GM10248 (cell line): ENCODE measurements at regions not wholly inside any gene's neighbourhood (a gene's known extent, or its start where the extent isn't known, plus 50 kb on each side); places are given as distances from the start of the nearest gene placed in this dataset.

ENCODE experiments used
- CTCF ChIA-PET: fragments of 300-600 bp; sonication (Branson Sonifier 250); formaldehyde crosslinking; extraction: SDS; loops from one replicate; lab custom pipeline; 2021; ENCODE audit warnings: antibody characterized with exemption; lab: Yijun Ruan, JAX
- POLR2A ChIA-PET: fragments of 350-650 bp; sonication (Branson Sonifier 250); formaldehyde crosslinking; extraction: SDS; loops from one replicate; lab custom pipeline; 2020; ENCODE audit warnings: antibody characterized with exemption; lab: Yijun Ruan, JAX
- DNase-seq: peaks from one replicate; pipeline ENCODE4 v3.0.0; 2012; ENCODE audit errors: extremely low spot score
- TF ChIP-seq, protein P1 (sequence below): IDR thresholded peaks from 2 replicates; pipeline ENCODE4 v1.5.1; 2012; ENCODE audit warnings: mild to moderate bottlenecking, low read depth; ENCODE audit errors: extremely low read depth, missing control alignments, control extremely low read depth

GRCh38 chr6:105847433-105847832, 238.7 kb upstream of the PRDM1 start:
- DNase-seq, result no peak
- ChIA-PET POLR2A (no interaction called here), CTCF (interaction anchor here (0.8 to 1.9 kb wide), 3 partner anchors 10 to 377 kb away, joined by 3 to 5 read pairs (median 3); no protein-coding TSS in a partner anchor)
- TF ChIP-seq, protein P1, sequence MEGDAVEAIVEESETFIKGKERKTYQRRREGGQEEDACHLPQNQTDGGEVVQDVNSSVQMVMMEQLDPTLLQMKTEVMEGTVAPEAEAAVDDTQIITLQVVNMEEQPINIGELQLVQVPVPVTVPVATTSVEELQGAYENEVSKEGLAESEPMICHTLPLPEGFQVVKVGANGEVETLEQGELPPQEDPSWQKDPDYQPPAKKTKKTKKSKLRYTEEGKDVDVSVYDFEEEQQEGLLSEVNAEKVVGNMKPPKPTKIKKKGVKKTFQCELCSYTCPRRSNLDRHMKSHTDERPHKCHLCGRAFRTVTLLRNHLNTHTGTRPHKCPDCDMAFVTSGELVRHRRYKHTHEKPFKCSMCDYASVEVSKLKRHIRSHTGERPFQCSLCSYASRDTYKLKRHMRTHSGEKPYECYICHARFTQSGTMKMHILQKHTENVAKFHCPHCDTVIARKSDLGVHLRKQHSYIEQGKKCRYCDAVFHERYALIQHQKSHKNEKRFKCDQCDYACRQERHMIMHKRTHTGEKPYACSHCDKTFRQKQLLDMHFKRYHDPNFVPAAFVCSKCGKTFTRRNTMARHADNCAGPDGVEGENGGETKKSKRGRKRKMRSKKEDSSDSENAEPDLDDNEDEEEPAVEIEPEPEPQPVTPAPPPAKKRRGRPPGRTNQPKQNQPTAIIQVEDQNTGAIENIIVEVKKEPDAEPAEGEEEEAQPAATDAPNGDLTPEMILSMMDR, result no peak

DNA sequence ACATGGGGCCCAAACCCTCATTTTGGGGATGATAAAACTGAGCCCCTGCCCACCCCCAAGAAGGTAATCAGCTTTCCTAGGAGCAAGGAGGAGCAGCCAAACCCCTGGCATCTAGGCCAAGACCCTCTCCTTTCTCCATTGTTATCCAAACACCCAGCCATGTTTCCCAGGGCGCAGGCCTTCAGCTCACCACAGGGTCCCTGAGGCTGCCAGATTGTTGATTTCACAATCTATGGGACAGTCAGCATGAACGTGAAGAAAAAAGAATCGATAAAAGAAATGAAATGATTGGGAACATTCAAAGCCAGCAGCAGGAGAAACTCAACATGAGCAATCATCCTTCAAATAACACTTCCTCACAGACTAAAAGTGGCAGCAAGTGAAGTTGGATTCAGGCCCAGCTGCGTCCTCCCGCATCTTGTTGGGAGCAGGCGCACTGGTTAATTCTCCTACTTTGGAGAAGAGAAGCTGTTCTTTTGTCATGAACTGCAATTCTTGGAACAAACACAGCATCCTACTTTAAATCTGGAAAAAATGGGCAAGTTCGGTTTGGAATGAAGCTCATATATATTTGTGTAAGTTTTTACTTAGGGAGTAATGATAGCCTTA, 241.8 kb upstream of the PRDM1 start:
- ChIA-PET CTCF (interaction anchor here (1.9 kb wide), 1 partner anchor 12 kb away, joined by 5 read pairs; no protein-coding TSS in a partner anchor), POLR2A (no interaction called here)
- TF ChIP-seq, protein P1, result no peak
- DNase-seq, result no peak

DNA sequence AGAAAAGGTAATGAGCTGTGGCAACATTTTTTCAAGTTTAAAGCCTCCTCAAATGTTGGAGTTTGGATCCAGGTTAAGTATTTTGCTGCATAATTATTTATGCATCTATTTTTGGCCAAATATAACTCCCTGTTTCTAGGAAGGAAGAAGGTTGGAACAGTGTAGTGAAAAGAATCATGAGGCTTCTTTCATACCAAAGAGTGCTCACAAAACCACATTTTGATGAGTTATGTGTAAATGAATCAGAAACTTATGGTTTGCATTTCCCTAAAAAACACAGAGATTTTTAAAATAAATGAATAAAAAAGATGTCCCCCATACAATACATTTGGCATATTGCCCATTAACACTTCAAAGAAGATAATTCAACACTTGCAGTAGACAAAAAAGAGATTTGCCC, 246.9 kb upstream of the PRDM1 start:
- CTCF ChIA-PET, result interaction anchor here (0.7 kb wide), 1 partner anchor 9 kb away, joined by 3 read pairs; no protein-coding TSS in a partner anchor
- no peak for DNase-seq
- POLR2A ChIA-PET, result no interaction called here
- TF ChIP-seq, protein P1, result no peak

DNA sequence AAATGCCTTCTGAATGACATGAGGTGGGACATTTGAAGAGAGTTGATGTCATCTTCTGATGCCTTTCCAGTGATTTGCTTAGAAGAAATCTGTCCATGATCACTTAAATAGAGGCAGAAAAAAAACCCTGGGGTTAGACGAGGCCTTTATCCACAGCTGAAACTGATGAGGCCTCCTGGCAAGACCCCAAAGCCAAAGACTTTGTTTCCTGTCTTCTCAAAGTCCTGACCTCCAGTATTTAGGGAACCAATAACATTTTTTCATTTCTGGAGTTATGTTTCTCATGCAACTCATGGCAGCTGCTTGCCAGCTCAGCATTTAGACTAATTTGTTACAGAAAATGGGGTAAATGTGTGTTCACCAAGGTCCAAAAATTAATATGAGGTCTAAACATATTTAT, 248.0 kb upstream of the PRDM1 start:
- ChIA-PET CTCF (interaction anchor here (1.8 kb wide), 1 partner anchor 10 kb away, joined by 5 read pairs; no protein-coding TSS in a partner anchor), POLR2A (no interaction called here)

DNA sequence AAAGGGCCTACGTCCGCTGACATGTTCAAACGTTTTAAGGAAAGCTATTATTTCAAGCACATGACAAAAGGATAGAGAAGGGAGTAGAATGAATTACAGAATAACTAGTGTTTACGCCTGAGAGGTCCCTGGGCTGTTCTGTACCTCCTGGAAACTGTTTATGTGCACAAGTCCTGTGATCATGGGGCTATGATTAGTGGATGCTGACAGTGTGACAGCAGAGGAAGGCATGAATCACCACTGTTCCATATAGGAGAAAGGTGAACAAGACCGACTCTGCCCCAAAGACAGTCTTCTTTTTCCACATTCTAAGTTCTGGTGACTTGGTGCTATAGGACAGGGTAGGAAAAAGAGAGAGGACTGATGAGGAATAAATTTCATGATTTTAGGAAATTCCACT, 249.2 kb upstream of the PRDM1 start:
- TF ChIP-seq, protein P1, result no peak

More for the DNA sequence above, 248.0 kb upstream of the PRDM1 start:
- DNase-seq, result no peak
- TF ChIP-seq, protein P1, result no peak

GRCh38 chr6:105836379-105836778, 249.8 kb upstream of the PRDM1 start:
- TF ChIP-seq, protein P1, result no peak
- DNase-seq, result no peak
- ChIA-PET CTCF (interaction anchor here (1.0 to 1.8 kb wide), 3 partner anchors 12 to 27 kb away, joined by 3 to 5 read pairs (median 3); no protein-coding TSS in a partner anchor), POLR2A (no interaction called here)

More for the DNA sequence above, 249.2 kb upstream of the PRDM1 start:
- ChIA-PET POLR2A (no interaction called here), CTCF (interaction anchor here (1.0 to 1.8 kb wide), 2 partner anchors 11 to 27 kb away, joined by 3 to 5 read pairs; no protein-coding TSS in a partner anchor)
- no peak for DNase-seq
